C4-2B (cell line): ENCODE measurements at regions not wholly inside any gene's neighbourhood (a gene's known extent, or its start where the extent isn't known, plus 50 kb on each side); places are given as distances from the start of the nearest gene placed in this dataset.

Experiments
- ZFX ChIP-seq: fragments of 450-650 bp; IDR thresholded peaks from 2 replicates; pipeline ENCODE4 v1.6.1; 2017
- TF ChIP-seq, protein P1 (sequence below): fragments of 450-650 bp; conservative IDR thresholded peaks from 2 replicates; pipeline ENCODE4 v1.5.1; 2017; ENCODE audit warnings: mild to moderate bottlenecking

- TF ChIP-seq, protein P1, sequence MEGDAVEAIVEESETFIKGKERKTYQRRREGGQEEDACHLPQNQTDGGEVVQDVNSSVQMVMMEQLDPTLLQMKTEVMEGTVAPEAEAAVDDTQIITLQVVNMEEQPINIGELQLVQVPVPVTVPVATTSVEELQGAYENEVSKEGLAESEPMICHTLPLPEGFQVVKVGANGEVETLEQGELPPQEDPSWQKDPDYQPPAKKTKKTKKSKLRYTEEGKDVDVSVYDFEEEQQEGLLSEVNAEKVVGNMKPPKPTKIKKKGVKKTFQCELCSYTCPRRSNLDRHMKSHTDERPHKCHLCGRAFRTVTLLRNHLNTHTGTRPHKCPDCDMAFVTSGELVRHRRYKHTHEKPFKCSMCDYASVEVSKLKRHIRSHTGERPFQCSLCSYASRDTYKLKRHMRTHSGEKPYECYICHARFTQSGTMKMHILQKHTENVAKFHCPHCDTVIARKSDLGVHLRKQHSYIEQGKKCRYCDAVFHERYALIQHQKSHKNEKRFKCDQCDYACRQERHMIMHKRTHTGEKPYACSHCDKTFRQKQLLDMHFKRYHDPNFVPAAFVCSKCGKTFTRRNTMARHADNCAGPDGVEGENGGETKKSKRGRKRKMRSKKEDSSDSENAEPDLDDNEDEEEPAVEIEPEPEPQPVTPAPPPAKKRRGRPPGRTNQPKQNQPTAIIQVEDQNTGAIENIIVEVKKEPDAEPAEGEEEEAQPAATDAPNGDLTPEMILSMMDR, result no peak
- no peak for TF ChIP-seq ZFX
Measured at GRCh38 chr2:107376909-107377308, 449.8 kb upstream of the RGPD4 start.
